GM18511 (cell line): ENCODE measurements at regions not wholly inside any gene's neighbourhood (a gene's known extent, or its start where the extent isn't known, plus 50 kb on each side); places are given as distances from the start of the nearest gene placed in this dataset.
"Not testable (repeated sequence)": the region's sequence is repeated elsewhere in the genome, so short reads cannot be mapped to it uniquely, and the experiment has no call there.

Experiments used
- ATAC-seq: cut with Tn5 transposase; IDR thresholded peaks from one replicate; pipeline ENCODE4 v1.9.1; 2021; ENCODE audit warnings: mild to moderate bottlenecking, moderate library complexity; ENCODE audit not compliant: unreplicated experiment

DNA sequence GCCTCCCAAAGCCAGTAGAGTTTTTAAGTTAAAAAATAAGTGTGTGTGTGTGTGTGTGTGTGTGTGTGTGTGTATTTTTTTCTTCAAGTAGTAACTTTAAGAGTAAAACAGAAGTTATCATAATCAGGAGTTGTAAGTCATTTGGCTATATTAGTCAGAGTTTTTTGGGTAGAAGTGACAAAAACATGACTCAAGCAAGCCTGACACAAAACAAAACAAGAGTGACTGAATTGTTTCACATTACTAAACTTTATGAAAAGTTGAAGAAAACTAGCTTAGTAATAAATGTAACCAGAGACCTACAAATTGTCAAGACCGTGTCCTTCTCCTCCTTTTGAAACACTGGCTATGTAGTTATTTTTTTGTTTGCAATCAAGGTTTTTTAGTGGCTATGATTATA, 738.0 kb upstream of the PITX2 start:
- ATAC-seq: no peak

DNA sequence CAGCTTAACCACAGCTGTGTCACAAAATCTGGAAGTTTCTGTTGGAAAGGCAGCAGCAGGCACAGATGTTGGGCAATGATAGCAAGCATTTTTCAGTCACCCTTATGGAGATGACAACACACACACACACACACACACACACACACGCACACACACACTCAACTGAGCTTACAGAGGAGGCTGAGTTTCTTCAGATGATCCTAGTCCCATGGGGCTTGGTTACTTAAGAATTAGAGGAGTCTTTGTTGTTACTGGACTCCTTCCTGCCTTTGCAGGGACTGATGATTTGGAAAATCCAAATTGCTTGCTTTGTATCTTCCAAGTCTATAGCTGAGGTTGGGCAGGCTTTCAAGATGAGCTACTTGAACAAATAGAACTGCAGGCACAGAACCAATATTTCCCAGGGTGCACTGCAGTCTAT, 740.1 kb upstream of the PITX2 start:
- ATAC-seq: no peak

DNA sequence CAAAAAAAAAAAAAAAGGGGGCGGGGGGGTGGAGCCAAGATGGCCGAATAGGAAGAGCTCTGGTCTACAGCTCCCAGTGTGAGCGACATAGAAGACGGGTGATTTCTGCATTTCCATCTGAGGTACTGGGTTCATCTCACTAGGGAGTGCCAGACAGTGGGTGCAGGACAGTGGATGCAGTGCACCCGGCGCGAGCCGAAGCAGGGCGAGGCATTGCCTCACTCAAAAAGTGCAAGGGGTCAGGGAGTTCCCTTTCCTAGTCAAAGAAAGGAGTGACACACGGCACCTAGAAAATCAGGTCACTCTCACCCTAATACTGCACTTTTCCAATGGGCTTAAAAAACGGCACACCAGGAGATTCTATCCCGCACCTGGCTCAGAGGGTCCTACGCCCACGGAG, 755.0 kb upstream of the PITX2 start:
- ATAC-seq: not testable (repeated sequence)

DNA sequence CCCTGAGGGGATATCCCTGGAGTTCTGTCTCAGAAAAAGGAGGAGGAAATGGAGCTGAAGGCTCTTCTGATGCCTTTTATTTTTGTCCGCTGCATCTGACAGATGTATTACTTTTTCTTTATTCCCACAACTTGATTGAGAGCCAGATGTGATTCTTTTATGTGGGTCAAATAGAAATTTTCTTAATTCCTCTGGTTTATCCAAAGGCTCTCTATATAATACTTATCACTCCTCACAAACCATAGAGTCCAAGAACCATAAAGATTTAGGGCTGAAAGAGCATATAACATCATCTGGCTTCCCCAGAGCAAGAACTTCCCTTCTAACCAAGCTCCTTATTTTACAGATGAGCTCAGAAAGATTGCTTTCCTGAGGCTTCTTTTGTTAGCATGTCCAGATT, 756.7 kb upstream of the FAM241A start:
- no peak for ATAC-seq

DNA sequence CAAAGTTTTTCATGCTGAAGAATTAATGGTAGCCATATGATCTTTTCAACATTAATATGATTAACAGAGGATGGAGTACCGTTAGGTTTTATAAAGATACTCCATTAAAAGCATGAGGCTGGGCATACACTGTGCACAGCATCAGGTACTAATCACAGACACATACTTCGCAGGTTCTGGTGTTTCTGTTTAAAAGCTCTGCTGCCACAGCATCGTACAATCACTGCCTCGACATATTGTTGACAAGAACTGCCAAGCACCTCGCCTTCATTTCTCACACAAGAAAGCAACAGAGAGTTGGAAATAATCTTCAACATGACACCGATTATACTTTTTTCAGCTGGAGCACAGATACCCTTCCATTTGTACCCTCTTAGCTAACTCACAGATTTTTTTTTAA, 753.4 kb upstream of the FAM241A start:
- ATAC-seq: no peak

DNA sequence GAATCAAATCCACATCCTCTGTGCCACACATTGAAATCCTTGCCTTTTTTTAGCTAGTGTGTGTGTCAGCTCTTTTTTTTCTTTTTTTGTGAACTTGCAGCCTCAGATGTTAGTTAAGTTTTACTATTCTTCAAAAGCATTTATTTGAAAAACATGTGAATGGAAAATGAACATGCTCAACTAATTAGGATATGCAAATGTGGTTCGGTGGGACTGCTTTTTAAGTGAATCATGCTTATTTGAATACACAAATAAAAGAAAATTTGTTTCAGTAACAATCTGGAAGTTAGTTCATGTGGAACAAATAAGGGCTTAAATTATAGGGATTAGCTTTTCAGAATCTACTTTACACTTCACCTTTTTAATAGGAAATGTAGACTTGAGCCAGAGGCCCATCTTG, 751.5 kb upstream of the FAM241A start:
- ATAC-seq: no peak

DNA sequence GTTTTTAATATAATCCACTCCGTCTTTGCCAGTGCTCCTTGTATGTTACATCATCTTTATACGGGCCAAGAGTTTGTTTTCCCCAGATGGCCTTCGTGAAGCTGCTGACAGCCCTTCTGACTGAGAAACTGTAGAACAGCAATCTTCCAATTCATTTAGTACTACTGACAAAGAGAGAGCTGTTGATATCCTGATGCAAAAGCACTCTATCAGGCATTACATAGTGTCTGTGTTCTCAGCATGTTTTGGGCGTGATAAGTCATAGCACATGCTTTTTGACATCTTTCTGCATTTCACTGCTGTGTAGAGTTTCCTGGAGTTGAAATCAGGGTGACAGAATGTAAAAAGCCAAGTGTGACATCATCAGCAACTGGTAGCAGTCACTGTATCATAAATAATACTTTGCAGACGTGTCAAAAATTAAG, 746.3 kb upstream of the FAM241A start:
- ATAC-seq: no peak

DNA sequence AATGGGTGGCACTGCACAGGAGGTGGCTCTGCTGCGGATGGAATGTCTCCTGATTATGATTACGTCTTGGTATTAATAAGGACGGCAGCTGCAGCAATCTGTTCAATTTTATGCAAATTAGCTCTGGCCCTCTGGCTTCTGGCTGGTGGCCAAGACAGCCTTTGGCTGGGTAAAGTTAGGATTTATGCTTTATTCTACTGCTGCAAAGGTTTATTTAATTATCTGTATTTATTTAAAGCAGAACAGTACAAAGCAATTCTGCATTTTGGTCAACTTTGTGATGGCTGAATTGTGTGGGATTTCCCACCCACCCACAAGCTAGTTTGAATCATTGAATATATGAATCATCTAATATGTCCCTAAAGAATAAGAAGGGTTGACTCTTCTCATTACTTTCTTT, 745.6 kb upstream of the FAM241A start:
- no peak for ATAC-seq

DNA sequence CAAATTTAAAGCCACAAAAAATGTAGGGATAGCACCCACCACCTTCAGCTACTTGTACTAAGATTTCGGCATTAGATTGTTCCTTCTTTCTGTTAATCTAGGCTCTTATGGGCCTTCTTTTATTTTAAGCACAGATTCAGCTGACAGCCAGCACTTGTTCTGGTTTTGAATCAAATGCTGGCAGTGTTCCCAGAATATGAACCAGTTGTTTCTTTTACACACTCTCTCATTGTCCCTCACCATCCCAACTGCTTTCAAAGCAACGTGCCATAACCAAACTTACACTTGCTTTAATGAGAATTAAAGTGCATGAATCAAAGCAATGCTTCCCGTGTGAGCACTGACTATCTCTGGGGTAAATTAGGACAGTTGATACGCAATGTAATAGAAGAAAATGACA, 744.5 kb upstream of the FAM241A start:
- no peak for ATAC-seq

DNA sequence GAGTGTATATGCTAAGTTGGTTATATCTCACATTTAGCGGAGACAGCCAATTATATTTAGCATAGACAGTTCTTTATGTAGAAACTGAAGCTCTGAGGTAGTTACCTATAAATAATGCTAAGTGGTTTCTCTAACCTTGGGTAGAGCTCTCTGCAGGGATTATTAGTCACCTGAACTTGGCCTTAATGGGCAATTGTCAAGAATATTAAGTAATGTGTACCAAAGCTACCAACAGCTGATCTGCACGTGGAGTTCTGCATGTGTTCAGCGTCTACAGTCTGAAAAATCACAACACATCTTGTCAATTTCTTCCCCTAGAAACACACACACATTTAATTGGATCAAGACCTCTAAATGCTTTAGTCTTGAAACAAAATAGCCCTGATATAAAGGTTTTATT, 740.6 kb upstream of the FAM241A start:
- ATAC-seq: no peak

DNA sequence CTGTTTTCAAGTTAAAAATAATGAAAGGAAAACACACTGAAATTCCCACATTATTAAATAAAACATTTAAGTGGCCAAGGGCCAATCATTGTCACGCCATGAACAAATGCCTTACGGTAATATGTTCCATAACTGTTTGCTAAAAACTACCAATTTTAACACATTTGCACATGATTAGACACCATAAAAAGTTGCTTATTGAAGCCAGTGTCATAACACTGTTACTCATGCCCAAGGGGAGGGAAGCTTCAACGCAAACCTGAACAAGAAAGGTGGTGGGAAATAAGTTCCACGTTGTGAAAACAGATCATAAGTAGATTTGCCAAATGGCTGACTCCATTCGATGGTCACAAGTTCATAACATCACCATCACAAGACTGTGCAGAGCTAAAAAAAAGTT, 739.3 kb upstream of the FAM241A start:
- no peak for ATAC-seq

DNA sequence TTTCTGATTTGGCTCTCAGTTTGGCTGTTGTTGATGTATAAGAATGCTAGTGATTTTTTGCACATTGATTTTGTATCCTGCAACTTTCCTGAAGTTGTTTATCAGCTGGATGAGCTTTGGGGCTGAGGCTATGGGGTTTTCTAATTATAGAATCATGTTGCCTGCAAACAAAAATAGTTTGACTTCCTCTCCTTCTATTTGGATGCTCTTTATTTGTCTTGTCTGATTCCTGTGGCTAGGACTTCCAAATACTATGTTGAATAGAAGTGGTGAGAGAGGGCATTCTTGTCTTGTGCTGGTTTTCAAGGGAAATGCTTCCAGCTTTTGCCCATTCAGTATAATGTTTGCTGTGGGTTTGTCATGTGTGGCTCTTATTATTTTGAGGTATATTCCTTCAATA, 734.7 kb upstream of the FAM241A start:
- ATAC-seq: no peak

DNA sequence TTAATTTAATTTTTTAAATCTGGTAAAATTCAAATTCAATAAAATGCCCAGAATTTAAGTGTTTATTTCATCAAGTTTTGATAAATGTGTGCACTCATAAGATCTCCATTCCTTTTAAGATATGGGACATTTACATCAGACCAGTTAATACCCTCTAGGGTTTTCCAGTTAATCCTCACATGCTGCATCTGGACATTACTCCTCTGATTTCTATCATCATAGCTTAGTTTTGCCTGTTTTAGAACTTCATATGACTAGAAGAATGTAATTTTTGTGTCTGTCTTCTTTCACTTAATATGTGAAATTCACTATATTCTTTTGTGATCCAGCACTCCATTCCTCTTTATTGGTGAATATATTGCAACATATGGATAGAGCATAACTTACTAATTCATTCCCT, 727.7 kb upstream of the FAM241A start:
- no peak for ATAC-seq

DNA sequence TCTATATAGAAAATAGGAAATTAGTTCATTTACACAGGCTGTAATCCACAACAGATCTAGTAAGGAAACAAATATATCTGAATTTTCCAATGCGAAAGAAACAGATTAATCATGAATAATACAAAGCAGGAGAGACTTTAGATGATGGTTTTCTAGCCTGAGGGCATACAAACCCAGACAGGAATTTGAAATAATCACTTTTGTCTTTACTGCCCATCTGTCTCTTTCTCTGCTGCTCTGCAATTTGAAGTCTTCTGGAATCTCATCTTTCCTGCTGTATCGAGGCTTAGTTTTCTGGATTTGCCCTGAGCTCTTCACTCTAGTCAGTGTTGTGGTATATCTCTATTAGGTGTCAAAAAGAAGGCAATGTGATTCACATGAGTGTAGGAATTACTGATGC, 711.8 kb upstream of the FAM241A start:
- ATAC-seq: no peak

DNA sequence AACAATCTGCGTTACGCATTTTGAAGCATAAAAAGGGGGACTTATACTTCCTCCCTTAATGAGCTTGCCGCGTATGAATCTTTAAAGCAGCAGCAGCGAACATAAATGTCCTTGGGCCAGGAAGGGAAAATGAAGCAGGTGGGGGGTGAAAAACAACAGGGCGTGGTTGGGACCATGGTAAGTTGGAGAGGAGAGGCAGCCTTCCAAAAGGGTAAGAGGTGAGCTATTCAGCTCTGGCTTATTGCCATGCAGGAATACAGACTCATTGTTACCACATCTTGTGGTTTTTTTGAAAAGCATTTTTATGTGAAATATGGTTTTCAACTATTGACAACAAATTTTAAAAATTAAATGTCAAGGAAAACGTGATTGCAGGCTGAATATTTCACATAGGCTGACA, 710.7 kb upstream of the FAM241A start:
- ATAC-seq: no peak

DNA sequence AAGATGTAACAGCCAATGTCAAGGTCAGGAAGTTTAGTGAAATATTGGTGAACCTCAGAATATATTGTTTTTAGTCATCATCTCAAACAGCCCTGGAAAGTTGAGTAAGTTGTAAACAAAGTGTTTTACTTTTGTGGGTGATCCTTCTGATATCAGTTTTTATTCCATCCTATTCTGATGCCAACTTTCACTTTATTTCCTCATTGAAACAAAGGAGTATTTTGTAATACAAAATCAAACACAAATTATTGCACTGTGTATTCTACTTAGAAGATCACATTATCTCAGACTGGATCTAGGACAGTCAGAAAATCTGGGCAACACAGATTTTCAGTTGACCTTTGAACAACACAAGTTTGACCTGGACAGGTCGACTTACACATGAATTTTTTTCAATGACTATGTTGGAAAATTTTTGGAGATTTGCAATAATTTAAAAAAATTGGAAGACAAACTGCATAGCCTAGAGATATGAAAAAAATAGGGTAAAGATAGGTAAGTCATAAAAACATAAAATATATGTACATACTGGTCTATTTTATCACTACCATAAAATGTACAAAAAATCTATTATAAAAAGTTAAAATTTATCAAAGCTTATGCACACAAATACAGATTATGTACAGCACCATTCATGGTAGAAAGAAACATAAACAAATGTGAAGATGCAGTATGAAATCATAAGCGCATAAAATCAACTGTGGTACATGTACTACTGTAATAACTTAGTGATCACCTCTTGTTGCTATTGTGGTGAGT, 709.1 kb upstream of the FAM241A start:
- no peak for ATAC-seq

DNA sequence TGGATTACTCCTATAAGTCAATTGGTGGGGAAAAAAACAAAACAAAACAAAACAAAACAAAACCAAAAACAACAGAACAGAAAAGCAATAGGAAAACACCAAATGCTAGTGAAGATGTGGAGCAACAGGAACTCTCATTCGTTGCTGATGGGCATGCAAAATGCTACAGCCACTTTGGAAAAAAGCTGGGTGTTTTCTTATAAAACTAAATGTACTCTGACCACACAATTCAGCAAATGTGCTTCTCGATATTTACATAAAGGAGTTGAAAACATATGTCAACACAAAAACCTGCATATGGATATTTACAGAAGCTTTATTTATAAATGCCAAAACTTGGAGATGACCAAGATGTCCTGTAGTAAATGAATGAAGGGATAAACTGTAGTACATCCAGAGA, 703.6 kb upstream of the FAM241A start:
- ATAC-seq: no peak

DNA sequence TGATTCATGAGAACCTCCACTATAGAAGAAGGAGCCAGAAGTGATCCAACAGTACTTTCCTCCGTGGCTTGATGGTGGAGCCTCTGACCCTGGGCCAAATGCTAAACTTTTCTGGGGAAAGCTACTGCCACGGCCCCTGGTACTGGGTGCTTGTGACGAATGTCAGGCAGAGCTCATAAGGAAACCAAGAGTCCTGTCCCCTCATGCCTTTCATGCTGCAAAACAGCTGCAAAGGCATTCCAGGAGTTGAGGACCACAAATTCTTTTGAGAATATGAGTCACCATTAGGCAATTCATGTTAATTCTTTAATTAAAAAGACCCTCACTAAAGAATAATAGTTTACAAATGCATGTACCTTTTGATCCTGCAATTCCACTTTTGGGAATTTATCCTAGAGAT, 700.4 kb upstream of the FAM241A start:
- not testable (repeated sequence) for ATAC-seq

DNA sequence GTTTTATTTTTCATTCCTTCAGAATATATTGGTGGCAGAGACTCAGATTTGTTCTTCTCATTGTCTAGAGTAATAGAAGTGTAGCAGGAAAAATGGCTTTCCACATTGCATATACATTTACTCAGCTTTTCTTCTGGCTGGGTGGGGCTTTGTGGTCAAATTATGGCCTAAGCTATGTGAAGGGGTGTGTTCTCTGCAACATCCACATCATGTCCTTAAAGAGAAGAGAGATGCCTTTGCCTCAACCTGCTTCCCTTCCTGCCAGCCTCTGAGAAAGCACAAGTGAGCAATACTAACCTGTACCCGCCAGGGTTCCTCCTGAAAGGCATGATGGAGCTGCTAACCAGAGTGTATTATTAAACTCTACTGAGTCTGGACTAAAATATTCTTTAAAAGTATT, 695.6 kb upstream of the FAM241A start:
- no peak for ATAC-seq

DNA sequence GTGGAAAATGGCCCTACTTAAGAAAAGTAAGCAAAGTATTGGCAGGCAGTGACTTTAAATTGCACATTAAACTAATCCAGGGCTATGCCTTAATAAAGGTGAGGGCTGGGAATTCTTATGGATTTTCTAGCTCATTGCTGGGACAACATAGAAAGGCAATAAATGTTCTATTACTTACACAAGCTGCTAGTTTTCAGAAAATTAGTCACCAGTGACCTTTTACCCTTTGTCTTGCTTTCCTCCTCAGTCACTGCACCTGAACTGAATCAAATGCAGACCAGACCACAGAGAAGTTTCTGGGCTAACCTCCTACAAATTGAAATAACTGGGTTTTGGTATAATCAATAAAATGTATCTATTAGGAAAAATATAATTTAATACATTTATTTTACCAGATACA, 694.4 kb upstream of the FAM241A start:
- ATAC-seq: no peak

DNA sequence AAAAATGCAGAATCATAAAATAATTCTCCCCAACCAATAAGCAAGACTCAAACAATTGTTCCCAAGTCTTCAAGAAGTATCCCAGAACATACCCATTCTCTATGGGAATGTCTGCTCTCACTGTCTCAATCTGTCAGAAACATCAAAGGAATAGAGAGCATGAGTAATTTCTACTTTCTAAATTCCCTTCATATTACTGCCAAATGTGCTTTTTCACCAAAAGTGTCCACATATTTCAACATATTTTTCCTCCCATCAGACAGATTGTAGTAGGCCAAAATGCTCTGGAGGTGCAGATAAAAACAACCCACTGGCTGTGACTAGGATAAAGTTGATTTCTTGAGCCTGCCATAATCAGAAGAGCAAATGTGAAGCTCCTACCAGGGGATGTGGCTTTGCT, 692.0 kb upstream of the FAM241A start:
- ATAC-seq: no peak

DNA sequence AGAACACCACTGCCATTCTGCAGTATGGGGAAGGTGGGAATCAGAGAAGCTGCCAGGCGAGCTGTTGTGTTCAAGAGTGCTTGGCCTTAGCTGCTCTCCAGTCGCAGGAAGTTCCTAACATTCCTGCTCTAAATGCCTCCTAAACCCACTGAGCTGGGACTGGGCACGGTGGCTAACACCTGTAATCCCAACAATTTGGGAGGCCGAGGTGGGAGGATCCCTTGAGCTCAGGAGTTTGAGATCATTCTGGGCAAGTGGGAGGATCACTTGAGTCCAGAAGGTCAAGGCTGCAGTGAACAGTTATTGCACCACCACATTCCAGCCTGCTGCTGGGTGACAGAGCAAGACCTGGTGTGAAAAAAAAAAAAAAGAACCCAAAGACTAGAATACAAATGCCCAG, 690.3 kb upstream of the FAM241A start:
- ATAC-seq: no peak
